Spleen (tissue), 11 donors: ENCODE measurements at regions not wholly inside any gene's neighbourhood (a gene's known extent, or its start where the extent isn't known, plus 50 kb on each side); places are given as distances from the start of the nearest gene placed in this dataset.

Experiments used
- DNase-seq: peaks from one replicate; pipeline ENCODE4 v3.0.0-alpha.2; 2020
- H3K27ac ChIP-seq, 8 donors: fragments of 200-600 bp; sonication (generic) in 7 of 8; 1 replicate in 4 of 8; 2 replicates in 4 of 8; pipeline versions ENCODE4 v1.5.0 to v1.8.0; 2016 to 2021; ENCODE audit warnings: inconsistent platforms in 4 of 8, mild to moderate bottlenecking in 4 of 8, moderate library complexity in 1 of 8
- H3K27me3 ChIP-seq, 7 donors: fragments of 200-600 bp; sonication (generic) in 6 of 7; replicated peaks in 1 of 7; 1 replicate in 4 of 7; 2 replicates in 3 of 7; pipeline versions ENCODE4 v1.5.0 to v1.8.0; 2016 to 2021; ENCODE audit warnings: inconsistent platforms in 3 of 7, mild to moderate bottlenecking in 1 of 7
- H3K36me3 ChIP-seq, 6 donors: fragments of 200-600 bp; sonication (generic) in 5 of 6; 1 replicate in 4 of 6; 2 replicates in 2 of 6; pipeline versions ENCODE4 v1.5.0 to v1.8.0; 2016 to 2021; ENCODE audit warnings: inconsistent platforms in 2 of 6
- H3K4me1 ChIP-seq, 6 donors: fragments of 200-600 bp; sonication (generic) in 5 of 6; 1 replicate in 3 of 6; 2 replicates in 3 of 6; pipeline versions ENCODE4 v1.5.0 to v1.8.0; 2016 to 2021; ENCODE audit warnings: inconsistent platforms in 3 of 6
- H3K4me3 ChIP-seq, 8 donors: fragments of 200-600 bp; sonication (generic) in 7 of 8; 1 replicate in 4 of 8; 2 replicates in 4 of 8; pipeline versions ENCODE4 v1.5.0 to v1.8.0; 2016 to 2021; ENCODE audit warnings: inconsistent platforms in 4 of 8, mild to moderate bottlenecking in 4 of 8, moderate library complexity in 2 of 8
- H3K9me3 ChIP-seq, 8 donors: fragments of 200-600 bp; sonication (generic) in 7 of 8; 1 replicate in 4 of 8; 2 replicates in 4 of 8; pipeline versions ENCODE4 v1.5.0 to v1.8.0; 2016 to 2021; ENCODE audit warnings: inconsistent platforms in 4 of 8
- CTCF ChIP-seq, 11 experiments: fragments of 200-600 bp in 7 of 11; fragments of 450-650 bp in 4 of 11; sonication (generic) in 4 of 11; IDR thresholded peaks in 8 of 11; conservative IDR thresholded peaks in 3 of 11; 1 replicate in 7 of 11; 2 replicates in 4 of 11; pipeline versions ENCODE4 v1.4.0 to v1.8.0; 2016 to 2021; ENCODE audit warnings: antibody characterized with exemption in 11 of 11, inconsistent platforms in 4 of 11, mild to moderate bottlenecking in 1 of 11
- POLR2A ChIP-seq, 3 donors: fragments of 450-650 bp; IDR thresholded peaks; one replicate each; pipeline ENCODE4 v1.5.1; 2017; ENCODE audit warnings: antibody characterized with exemption in 3 of 3, mild to moderate bottlenecking in 1 of 3
- POLR2AphosphoS5 ChIP-seq, 3 donors: sonication (generic); formaldehyde crosslinking; IDR thresholded peaks; one replicate each; pipeline ENCODE4 v1.5.1; 2017; ENCODE audit warnings: antibody characterized with exemption in 3 of 3
- WGBS, 5 donors: extraction: QIAGEN DNeasy Blood & Tissue Kit in 3 of 5; methylation state at CpG; one replicate each; pipeline versions ENCODE4 v1.1.5 to v1.1.7; 2013 to 2018; 5-methylcytosine and 5-hydroxymethylcytosine counted together
- intact Hi-C: fragments of 100-400 bp; cut with DNase I; formaldehyde crosslinking; loops from one replicate; pipeline ENCODE4 v1.15.0; 2023; ENCODE audit warnings: low total_unique reads
- donor health status: healthy with polysubstance abuse.
- donor health status: DM: no; HTN: no; CAD: no; lungs with moderate emphysema.
- donor health status: DM: no; HTN: no; CAD: no.
- donor health status: Bipolar disorder and iron deficiency.
- donor health status: healthy.
- donor health status: DM: no; HTN: no; CAD: no.
- donor health status: DM: yes; HTN: yes; CAD: no.

GRCh38 chr2:67833632-67834031 is 229.2 kb downstream of the C1D start:
- Histone ChIP-seq H3K27ac (no peak overlapping the region), H3K36me3 (no peaks in the 10 kb centered on the region), H3K4me3 (no peak overlapping the region), H3K9me3 (no peaks in the 10 kb centered on the region), H3K27me3 (no peaks in the 10 kb centered on the region), H3K4me1 (no peaks in the 10 kb centered on the region)
- no peak for DNase-seq
- TF ChIP-seq POLR2A (IDR thresholded peaks at IDR 0.05) = no peak
- TF ChIP-seq CTCF (IDR thresholded peaks at IDR 0.05 in 8 of 11, conservative IDR thresholded peaks at IDR 0.05 in 3 of 11) = no peak
- no peak for TF ChIP-seq POLR2AphosphoS5 (IDR thresholded peaks at IDR 0.05)
- intact Hi-C loops = no loop called here
- 75 to 94% (median 91%) methylated on average over 5 of the region's 5 CpGs for WGBS, 5 donors

GRCh38 chr2:67834482-67834881 is 228.3 kb downstream of the C1D start:
- H3K9me3 ChIP-seq = no peaks in the 10 kb centered on the region
- H3K27me3 ChIP-seq = no peaks in the 10 kb centered on the region
- no peaks in the 10 kb centered on the region for H3K36me3 ChIP-seq
- no peak for DNase-seq
- H3K4me1 ChIP-seq = no peaks in the 10 kb centered on the region
- intact Hi-C loops = no loop called here
- no peak for TF ChIP-seq CTCF (IDR thresholded peaks at IDR 0.05 in 8 of 11, conservative IDR thresholded peaks at IDR 0.05 in 3 of 11)
- TF ChIP-seq POLR2AphosphoS5 (IDR thresholded peaks at IDR 0.05) = no peak
- TF ChIP-seq POLR2A (IDR thresholded peaks at IDR 0.05) = no peak
- no peak overlapping the region for H3K4me3 ChIP-seq
- H3K27ac ChIP-seq = no peak overlapping the region
- WGBS, 5 donors = 77 to 93% (median 91%) methylated on average over 6 to 7 of the region's 7 CpGs

- TF ChIP-seq POLR2A (IDR thresholded peaks at IDR 0.05) = no peak
- TF ChIP-seq CTCF (IDR thresholded peaks at IDR 0.05 in 8 of 11, conservative IDR thresholded peaks at IDR 0.05 in 3 of 11) = no peak
- TF ChIP-seq POLR2AphosphoS5 (IDR thresholded peaks at IDR 0.05) = no peak
- Histone ChIP-seq H3K36me3 (no peaks in the 10 kb centered on the region), H3K27me3 (no peaks in the 10 kb centered on the region), H3K27ac (no peak overlapping the region), H3K4me3 (no peak overlapping the region), H3K9me3 (no peaks in the 10 kb centered on the region), H3K4me1 (no peaks in the 10 kb centered on the region)
- whole genome bisulfite sequencing, 5 donors = 72 to 85% (median 83%) methylated on average over 3 of the region's 3 CpGs
- DNase-seq = no peak
- intact Hi-C loops = no loop called here
These were observed 227.5 kb downstream of the C1D start for GRCh38 chr2:67835266-67835665.

GRCh38 chr2:67836866-67837265 is 225.9 kb downstream of the C1D start:
- Histone ChIP-seq H3K36me3 (no peaks in the 10 kb centered on the region), H3K4me1 (no peaks in the 10 kb centered on the region), H3K4me3 (no peak overlapping the region), H3K27ac (no peak overlapping the region), H3K9me3 (no peaks in the 10 kb centered on the region), H3K27me3 (no peaks in the 10 kb centered on the region)
- TF ChIP-seq POLR2AphosphoS5 (IDR thresholded peaks at IDR 0.05) = no peak
- no peak for TF ChIP-seq CTCF (IDR thresholded peaks at IDR 0.05 in 8 of 11, conservative IDR thresholded peaks at IDR 0.05 in 3 of 11)
- TF ChIP-seq POLR2A (IDR thresholded peaks at IDR 0.05) = no peak
- intact Hi-C loops = no loop called here
- 72 to 85% (median 75%) methylated on average over 5 of the region's 5 CpGs for WGBS, 5 donors
- DNase-seq = no peak
